Endodermal cell (in vitro differentiated cells): ENCODE measurements at regions not wholly inside any gene's neighbourhood (a gene's known extent, or its start where the extent isn't known, plus 50 kb on each side); places are given as distances from the start of the nearest gene placed in this dataset.

Experiments used
- DNase-seq: peaks from one replicate; pipeline ENCODE4 v3.0.0-alpha.2; 2017
- H3K27ac ChIP-seq: 2 replicates; pipeline ENCODE4 v1.5.1; 2013; ENCODE audit warnings: mild to moderate bottlenecking, low read depth, low read length, moderate library complexity
- H3K27me3 ChIP-seq: 2 replicates; pipeline ENCODE4 v1.6.1; 2013; ENCODE audit warnings: mild to moderate bottlenecking, low read length, moderate library complexity; ENCODE audit not compliant: insufficient read depth, control insufficient read depth, poor library complexity, severe bottlenecking
- H3K36me3 ChIP-seq: 2 replicates; pipeline ENCODE4 v1.7.0; 2013; ENCODE audit warnings: mild to moderate bottlenecking, low read length, moderate library complexity; ENCODE audit not compliant: control insufficient read depth, insufficient read depth
- H3K4me1 ChIP-seq: one replicate; pipeline ENCODE4 v1.7.0; 2013; ENCODE audit warnings: low read length; ENCODE audit not compliant: control insufficient read depth, insufficient read depth
- H3K4me3 ChIP-seq: 2 replicates; pipeline ENCODE4 v1.5.1; 2013; ENCODE audit warnings: mild to moderate bottlenecking, low read length, moderate library complexity
- H3K9ac ChIP-seq: 2 replicates; pipeline ENCODE4 v1.6.1; 2013; ENCODE audit warnings: mild to moderate bottlenecking, low read length, moderate library complexity; ENCODE audit not compliant: poor library complexity, severe bottlenecking; ENCODE audit errors: extremely low read depth
- H3K9me3 ChIP-seq: 2 replicates; pipeline ENCODE4 v1.6.1; 2013; ENCODE audit warnings: mild to moderate bottlenecking, low read length, moderate library complexity; ENCODE audit not compliant: control insufficient read depth
- H3K27ac Mint-ChIP-seq: 2 replicates; pipeline ENCODE4 v1.8.0; 2020; ENCODE audit warnings: mixed read lengths
- H3K27me3 Mint-ChIP-seq: 2 replicates; pipeline ENCODE4 v1.8.0; 2021; ENCODE audit warnings: mild to moderate bottlenecking, mixed read lengths; ENCODE audit not compliant: insufficient read depth
- H3K36me3 Mint-ChIP-seq: 2 replicates; pipeline ENCODE4 v1.8.0; 2020; ENCODE audit warnings: low read depth, mixed read lengths
- H3K4me1 Mint-ChIP-seq: 2 replicates; pipeline ENCODE4 v1.8.0; 2020; ENCODE audit warnings: mixed read lengths
- H3K4me3 Mint-ChIP-seq: 2 replicates; pipeline ENCODE4 v1.8.0; 2020; ENCODE audit warnings: mild to moderate bottlenecking, moderate library complexity, mixed read lengths
- H3K9me3 Mint-ChIP-seq: 2 replicates; pipeline ENCODE4 v1.8.0; 2020; ENCODE audit warnings: mild to moderate bottlenecking, mixed read lengths
- CTCF ChIP-seq: fragments of 200-600 bp; sonication (generic); conservative IDR thresholded peaks from 2 replicates; pipeline ENCODE4 v1.5.0; 2021; ENCODE audit warnings: antibody characterized with exemption, mild to moderate bottlenecking
- WGBS, 2 experiments: methylation state at CpG; one replicate each; pipeline versions ENCODE4 v1.1.5 to v1.1.7; 2013; ENCODE audit warnings: missing lambda C conversion rate in 2 of 2, mixed read lengths in 1 of 2; ENCODE audit not compliant: insufficient coverage in 1 of 2, insufficient read length in 1 of 2; 5-methylcytosine and 5-hydroxymethylcytosine counted together

DNA sequence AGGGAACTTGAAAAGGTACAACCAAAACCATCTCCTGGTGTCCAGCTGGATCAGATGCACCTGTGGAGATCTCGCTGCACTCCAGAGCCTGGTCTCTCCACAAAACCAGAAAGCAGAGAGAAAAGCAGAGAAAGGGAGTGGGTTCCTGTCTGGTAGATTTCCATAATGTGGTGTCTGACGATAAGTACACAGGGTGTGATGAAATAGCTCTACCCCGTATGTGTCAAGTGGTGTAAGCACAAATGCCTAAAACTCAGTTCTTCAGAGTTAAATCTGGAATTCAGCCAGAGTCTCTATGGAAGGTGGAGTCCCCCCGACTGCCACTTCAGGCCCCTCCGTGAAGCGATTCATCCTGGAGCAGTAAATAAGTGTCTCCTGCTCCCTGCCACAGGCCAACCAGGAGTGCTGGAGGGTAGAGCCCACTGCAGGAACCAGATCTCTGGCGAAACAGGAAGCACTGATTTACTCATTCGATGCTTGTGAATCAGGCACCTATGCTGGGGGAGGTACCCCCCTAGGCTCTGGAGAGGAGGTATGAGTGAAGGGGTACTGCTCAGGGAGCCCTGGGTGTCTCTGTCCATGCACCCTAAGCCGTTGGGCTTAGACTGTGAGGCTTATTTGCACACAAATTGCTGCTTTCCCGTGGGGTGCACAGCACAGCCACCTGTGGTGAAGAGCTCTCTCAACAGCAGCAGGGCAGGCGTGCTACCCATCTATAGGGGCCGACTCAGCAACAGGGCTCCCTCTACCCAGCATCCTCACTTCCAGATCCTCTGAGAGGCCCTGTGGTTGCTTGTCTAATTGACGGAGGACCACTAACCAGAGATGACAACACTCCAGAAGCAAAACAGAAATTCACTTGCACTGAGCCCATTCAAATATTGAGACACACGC, 97.1 kb upstream of the MYOCD start:
- no peaks in the 10 kb centered on the region for H3K27me3 ChIP-seq
- Mint-ChIP-seq H3K27me3 (no peaks in the 10 kb centered on the region), H3K9me3 (peaks cover 4% of the 10 kb centered on the region), H3K36me3 (no peaks in the 10 kb centered on the region), H3K4me3 (no peak overlapping the region), H3K27ac (no peak overlapping the region), H3K4me1 (peaks cover 32% of the 10 kb centered on the region)
- no peak overlapping the region for H3K4me3 ChIP-seq
- H3K9me3 ChIP-seq, result no peaks in the 10 kb centered on the region
- no peak overlapping the region for H3K27ac ChIP-seq
- DNase-seq, result no peak
- 91 to 95% methylated on average over 12 to 14 of the region's 14 CpGs for WGBS, 2 experiments
- H3K4me1 ChIP-seq, result peaks cover 11% of the 10 kb centered on the region
- TF ChIP-seq CTCF, result no peak
- H3K36me3 ChIP-seq, result no peaks in the 10 kb centered on the region
- H3K9ac ChIP-seq, result no peak overlapping the region

DNA sequence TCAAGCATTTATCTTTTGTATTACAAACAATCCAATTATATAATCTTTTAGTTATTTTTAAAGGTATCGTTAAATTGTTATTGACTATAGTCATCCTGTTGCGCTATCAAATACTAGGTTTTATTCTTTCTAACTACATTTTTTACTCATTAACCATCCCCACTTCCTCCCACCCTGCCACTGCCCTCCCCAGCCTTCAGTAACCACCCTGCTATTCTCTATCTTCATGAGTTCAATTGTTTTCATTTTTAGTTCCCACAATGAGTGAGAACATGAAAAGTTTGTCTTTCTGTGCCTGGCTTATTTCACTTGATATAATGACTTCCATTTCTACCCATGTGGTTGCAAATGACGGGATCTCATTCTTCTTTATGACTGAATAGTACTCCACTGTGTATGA, 94.1 kb upstream of the MYOCD start:
- no peak overlapping the region for H3K9ac ChIP-seq
- H3K9me3 Mint-ChIP-seq, result peaks cover 4% of the 10 kb centered on the region
- H3K4me3 Mint-ChIP-seq, result no peak overlapping the region
- peaks cover 20% of the 10 kb centered on the region for H3K4me1 Mint-ChIP-seq
- no peaks in the 10 kb centered on the region for H3K36me3 ChIP-seq
- no peaks in the 10 kb centered on the region for H3K27me3 ChIP-seq
- no peak overlapping the region for H3K4me3 ChIP-seq
- H3K27me3 Mint-ChIP-seq, result no peaks in the 10 kb centered on the region
- no peaks in the 10 kb centered on the region for H3K36me3 Mint-ChIP-seq
- WGBS, 2 experiments, result 93 to 100% methylated on average over 2 to 3 of the region's 3 CpGs
- H3K4me1 ChIP-seq, result peaks cover 5% of the 10 kb centered on the region
- no peak overlapping the region for H3K27ac ChIP-seq
- no peaks in the 10 kb centered on the region for H3K9me3 ChIP-seq
- DNase-seq, result no peak
- no peak overlapping the region for H3K27ac Mint-ChIP-seq
- no peak for TF ChIP-seq CTCF

DNA sequence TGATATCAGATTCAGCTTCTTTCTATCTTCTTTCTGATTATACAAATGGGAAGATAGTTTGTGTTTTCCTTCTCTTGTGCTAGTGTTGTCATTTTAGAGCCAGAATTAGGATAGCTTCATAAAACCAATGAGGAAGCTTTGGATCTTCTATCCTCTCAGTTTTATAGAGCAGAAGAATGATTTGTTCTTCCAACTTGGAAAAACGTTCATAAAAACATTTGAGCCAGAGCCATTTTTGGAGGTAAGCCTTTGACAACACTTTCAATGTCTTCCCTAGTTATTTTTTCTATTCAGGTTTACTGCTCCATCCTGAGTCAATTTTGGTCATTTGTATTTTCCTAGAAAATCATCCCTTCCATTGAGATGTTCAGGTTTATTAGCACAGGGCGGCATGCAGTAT, 91.2 kb upstream of the MYOCD start:
- Histone ChIP-seq H3K27ac (no peak overlapping the region), H3K4me3 (no peak overlapping the region), H3K27me3 (no peaks in the 10 kb centered on the region), H3K9ac (no peak overlapping the region), H3K4me1 (no peaks in the 10 kb centered on the region), H3K36me3 (no peaks in the 10 kb centered on the region), H3K9me3 (no peaks in the 10 kb centered on the region)
- no peak for DNase-seq
- TF ChIP-seq CTCF, result no peak
- 85 to 100% methylated on average over 1 to 2 of the region's 2 CpGs for WGBS, 2 experiments
- Mint-ChIP-seq H3K9me3 (peaks cover 4% of the 10 kb centered on the region), H3K36me3 (no peaks in the 10 kb centered on the region), H3K4me1 (no peaks in the 10 kb centered on the region), H3K27ac (no peak overlapping the region), H3K4me3 (no peak overlapping the region), H3K27me3 (no peaks in the 10 kb centered on the region)
